IPS-18c (cell line): ENCODE measurements at regions not wholly inside any gene's neighbourhood (a gene's known extent, or its start where the extent isn't known, plus 50 kb on each side); places are given as distances from the start of the nearest gene placed in this dataset.

Experiments
- H3K4me3 ChIP-seq: 2 replicates; pipeline ENCODE4 v1.7.0; 2013; ENCODE audit warnings: low read depth, mild to moderate bottlenecking, low read length, moderate library complexity; ENCODE audit not compliant: insufficient read depth
- H3K9me3 ChIP-seq: one replicate; pipeline ENCODE4 v1.6.1; 2013; ENCODE audit warnings: mild to moderate bottlenecking, low read length, moderate library complexity; ENCODE audit not compliant: control insufficient read depth, insufficient read depth

DNA sequence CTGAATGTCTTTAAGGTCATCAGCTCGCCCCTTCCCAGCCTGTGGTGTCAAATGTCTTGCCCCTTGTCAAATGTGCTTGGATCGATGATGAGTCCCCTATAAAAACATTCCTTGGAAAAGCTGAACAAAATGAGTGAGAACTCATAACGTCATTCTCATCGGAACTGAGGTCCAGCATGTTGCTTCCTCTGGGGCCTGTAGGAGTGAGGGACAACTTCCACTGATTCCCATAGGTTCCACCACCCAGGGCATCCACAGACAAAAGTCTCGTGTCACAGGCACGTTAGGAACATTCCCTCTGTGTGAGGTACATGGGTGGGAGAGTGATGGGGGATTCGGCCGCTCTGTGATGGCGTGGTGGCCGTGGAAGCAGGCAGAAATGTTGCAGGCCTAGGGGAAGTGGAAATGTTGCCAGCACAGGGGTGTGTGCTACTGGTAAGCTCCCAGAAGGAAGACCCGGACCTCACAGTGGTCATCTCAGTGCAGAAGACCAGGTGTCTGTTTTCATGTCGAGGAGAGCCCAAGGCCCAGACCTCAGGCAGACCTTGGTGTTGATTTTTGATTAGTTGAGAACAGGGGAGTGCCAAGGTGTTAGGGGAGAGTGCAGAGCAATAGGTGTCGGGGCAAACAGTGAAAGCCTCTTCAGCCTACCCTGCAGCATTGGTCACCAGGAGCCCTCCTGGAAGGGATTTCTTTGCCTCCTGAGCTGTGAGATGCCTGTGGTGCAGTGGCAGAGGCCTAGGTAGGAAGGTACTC lies 96.8 kb downstream of the SNRPN start:
- Histone ChIP-seq H3K9me3 (peaks cover 29% of the 10 kb centered on the region), H3K4me3 (no peak overlapping the region)

DNA sequence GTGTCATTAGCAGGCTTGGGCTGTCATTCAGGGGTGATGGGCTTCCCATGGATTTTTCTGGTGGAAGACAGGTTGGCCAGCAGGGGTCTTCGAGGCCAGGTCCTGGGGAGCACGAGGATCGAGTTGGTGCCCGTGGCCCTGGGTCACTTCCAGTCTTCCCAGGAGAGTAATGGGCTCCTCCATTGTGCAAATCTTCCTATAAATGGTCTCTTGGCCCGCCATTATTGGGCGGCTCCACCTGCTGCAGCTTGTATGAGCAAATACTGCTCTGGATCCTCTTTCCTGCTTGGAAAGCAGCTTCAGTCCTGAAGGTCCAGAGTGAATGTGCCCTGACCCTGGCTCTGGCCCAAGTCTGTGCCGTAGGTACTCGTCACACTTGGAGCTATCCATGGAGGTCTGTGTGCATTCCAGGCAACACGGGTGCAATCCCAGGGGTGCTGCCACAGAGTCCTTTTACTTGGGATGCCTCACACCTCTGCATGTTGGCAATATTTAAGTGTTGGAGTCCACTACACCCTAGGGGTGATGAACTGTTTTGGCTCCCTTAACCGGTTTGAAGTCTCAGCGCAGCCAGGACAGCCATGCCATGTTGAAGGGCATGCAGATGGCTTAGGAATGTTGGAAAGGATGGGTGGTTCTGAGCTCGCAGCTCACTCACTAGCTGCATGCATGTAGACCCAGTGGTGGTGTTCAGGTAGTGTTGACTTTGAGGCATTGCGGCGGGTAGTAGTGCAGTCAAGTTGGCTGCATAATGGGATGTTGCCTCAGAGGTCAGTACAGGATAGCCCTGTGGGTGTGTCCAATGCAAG lies 97.6 kb downstream of the SNRPN start:
- peaks cover 34% of the 10 kb centered on the region for H3K9me3 ChIP-seq
- H3K4me3 ChIP-seq = no peak overlapping the region; the same call in 1 of the 2 replicates

DNA sequence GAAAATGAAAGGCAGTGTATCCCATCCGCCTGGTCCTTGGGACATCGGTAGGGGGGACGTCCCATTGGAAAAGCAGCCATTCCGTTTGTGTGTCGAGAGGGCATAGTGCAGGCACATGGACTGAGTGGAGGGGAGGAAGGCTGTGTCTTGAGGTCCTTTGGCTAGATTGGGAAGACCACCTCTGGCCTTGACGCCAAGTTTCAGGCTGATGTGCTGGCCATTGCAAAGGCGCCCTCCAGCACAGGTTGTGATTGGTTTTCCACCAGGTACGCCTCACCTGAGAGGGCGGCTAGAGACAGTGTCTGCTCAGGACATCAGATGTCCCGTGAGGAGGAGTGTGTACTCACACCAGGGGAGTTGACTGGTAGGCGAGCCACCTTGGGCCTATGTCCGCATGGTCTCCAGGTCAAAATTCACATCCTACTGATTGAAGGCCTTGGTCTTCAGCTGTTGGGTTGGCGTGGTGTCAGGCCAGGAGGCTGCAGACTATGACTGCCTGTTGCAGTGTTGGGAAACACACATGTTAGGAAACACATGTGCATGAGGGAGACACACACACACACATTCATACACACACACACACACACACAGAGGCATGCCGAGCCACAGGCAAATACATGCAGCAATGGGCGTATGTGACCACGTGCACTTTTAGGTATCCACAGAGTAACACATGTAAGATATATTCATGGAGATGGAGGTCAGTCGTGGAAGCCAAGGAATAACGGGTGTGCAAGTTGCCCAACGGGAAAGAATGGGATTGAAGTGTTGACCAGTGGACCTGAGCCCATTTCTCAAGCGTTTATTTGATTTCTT lies 98.4 kb downstream of the SNRPN start:
- Histone ChIP-seq H3K9me3 (peaks cover 38% of the 10 kb centered on the region), H3K4me3 (no peak overlapping the region)

DNA sequence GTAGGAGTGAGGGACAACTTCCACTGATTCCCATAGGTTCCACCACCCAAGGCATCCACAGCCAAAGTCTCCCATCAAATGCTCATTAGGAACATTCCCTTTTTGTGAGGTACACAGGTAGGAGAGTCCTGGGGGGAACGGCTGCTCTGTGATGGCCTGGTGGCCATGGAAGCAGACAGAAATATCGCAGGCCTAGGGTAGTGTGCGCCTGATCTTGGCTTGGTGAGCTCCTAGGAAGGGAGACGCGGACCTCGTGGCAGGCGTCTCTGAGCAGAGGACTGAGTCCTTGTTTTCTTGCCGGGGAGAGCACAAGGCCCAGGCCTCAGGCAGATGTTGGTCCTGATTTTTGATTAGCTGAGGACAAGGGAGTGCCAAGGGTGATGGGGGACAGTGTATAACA lies 99.5 kb downstream of the SNRPN start:
- Histone ChIP-seq H3K4me3 (no peak overlapping the region), H3K9me3 (peaks cover 47% of the 10 kb centered on the region)

DNA sequence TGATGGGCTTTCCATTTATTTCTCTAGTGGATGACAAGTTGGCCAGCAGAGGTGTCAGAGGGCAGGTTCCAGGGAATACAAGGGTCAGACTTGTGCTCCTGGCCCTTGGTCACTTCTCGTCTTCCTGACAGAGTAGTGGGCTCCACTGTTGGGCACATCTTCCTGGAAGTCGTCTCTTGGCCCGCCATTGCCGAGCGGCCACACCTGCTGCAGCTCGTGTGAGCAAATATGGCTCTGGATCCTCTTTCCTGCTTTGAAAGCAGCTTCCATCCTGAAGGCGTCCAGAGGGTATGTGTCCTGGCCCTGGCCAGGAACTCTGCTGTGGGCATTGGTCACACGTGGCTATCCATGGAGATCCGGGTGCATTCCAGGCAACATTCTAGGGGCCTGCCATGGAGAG lies 100.2 kb downstream of the SNRPN start:
- Histone ChIP-seq H3K9me3 (peaks cover 53% of the 10 kb centered on the region), H3K4me3 (no peak overlapping the region)

DNA sequence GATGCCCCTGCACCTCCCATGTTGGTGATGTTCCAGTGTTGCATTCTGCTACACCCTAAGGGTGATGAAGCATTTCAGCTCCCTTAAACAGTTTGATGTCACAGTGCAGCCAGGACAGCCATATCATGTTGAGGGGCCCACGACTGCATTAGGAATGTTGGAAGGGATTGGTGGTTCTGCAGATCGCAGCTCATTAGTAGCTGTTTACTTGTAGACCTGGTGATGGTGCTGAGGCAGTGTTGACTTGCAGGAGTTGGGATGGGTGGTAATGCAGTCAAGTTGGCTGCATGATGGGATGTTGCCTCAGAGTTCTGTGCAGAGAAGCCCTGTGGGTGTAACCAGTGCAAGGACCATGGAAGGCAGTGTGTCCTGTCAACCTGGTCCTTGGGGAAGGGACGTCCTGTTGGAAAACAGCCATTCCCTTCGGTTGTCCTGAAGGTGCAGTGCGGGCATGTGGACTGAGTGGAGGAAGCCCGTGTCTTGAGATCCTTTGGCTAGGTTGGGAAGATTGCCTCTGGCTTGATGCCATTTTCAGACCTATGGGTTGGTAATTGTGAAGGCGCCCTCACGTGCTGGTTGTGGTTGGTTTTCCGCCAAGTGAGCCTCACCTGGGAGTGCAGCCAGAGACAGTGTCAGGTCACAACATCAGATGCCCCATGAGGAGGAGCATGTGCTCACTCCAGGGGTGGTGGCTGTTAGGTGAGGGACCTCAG lies 100.7 kb downstream of the SNRPN start:
- peaks cover 51% of the 10 kb centered on the region for H3K9me3 ChIP-seq
- no peak overlapping the region for H3K4me3 ChIP-seq

DNA sequence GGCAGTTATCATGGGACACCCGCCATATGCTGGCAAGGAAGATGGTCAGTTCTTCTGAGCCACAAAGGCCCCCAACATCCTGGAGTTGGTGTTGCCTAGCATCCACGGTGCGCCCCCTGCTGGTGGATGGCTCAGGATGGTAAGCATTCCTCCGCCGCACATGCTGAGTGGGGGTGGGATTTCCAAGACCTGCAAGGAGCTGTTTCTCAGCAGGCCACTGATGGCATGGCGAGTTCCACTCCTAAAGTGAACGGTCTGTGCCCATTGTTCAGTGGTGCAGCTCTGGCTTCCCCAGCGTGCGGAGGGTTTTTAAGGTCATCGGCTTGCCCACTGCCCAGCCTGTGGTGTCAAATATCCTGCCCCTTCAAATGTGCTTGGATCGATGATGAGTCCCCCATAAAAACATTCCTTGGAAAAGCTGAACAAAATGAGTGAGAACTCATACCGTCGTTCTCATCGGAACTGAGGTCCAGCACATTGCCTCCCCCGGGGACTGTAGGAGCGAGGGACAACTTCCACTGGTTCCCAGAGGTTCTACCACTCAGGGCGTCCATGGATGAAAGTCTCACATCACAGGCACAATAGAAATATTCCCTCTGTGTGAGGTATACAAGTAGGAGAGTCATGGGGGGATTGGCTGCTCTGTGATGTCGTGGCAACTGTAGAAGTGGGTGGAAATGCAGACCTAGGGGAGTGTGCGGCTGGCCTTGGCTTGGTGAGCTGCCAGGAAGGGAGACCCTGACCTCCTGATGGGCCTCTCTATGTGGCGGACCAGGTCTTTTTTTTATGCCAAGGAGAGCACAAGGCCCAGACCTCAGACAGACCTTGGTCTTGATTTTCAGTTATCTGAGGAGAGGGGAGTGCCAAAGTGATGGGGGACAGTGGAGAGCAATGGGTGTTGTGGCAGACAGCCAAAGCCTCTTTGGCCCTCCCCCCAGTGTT lies 102.0 kb downstream of the SNRPN start:
- peaks cover 42% of the 10 kb centered on the region for H3K9me3 ChIP-seq
- H3K4me3 ChIP-seq = no peak overlapping the region

DNA sequence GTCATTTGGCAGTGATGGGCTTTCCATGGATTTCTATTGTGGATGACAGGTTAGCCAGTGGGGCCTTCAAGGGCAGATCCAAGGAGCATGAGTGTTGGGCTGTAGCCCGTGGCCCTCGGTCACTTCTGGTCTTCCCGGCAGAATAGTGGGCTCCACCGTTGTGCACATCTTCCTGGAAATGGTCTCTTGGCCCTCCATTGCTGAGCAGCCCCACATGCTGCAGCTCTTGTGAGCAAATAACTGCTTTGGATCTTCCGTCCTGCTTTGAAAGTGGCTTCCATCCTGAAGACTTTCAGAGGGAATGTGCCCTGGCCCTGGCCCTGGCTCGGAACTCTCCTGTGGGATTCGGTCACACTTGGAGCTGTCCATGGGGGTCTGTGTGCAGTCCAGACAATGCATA lies 102.8 kb downstream of the SNRPN start:
- Histone ChIP-seq H3K9me3 (peaks cover 38% of the 10 kb centered on the region), H3K4me3 (no peak overlapping the region)

DNA sequence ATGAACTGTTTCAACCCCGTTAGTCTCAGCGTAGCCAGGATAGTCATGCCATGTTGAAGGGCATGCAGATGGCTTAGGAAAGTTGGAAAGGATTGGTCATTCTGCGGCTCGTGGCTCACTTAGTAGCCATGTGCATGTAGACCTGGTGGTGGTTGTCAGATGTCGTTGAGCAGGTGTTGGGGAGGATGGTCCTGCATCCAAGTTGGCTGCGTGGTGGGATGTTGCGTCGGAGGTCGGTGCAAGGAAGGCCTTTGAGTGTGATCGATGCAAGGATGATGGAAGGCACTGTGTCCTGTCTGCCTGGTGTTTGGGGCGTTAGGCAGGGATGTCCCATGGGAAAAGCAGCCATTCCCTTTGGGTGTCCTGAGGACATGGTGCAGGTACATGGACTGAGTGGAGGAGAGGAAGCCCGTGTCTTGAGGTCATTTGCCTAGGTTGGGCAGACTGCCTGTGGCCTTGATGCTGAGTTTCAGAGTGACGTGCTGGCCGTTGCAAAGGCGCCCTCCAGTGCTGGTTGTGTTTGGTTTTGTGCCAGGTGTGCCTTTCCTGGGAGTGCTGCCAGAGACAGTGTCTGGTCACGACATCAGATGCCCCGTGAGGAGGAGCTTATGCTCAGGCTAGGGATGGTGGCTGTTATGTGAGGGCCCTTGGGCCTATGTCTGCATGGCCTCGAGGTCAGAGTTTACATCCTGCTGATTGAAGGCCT lies 103.4 kb downstream of the SNRPN start:
- peaks cover 43% of the 10 kb centered on the region for H3K9me3 ChIP-seq

DNA sequence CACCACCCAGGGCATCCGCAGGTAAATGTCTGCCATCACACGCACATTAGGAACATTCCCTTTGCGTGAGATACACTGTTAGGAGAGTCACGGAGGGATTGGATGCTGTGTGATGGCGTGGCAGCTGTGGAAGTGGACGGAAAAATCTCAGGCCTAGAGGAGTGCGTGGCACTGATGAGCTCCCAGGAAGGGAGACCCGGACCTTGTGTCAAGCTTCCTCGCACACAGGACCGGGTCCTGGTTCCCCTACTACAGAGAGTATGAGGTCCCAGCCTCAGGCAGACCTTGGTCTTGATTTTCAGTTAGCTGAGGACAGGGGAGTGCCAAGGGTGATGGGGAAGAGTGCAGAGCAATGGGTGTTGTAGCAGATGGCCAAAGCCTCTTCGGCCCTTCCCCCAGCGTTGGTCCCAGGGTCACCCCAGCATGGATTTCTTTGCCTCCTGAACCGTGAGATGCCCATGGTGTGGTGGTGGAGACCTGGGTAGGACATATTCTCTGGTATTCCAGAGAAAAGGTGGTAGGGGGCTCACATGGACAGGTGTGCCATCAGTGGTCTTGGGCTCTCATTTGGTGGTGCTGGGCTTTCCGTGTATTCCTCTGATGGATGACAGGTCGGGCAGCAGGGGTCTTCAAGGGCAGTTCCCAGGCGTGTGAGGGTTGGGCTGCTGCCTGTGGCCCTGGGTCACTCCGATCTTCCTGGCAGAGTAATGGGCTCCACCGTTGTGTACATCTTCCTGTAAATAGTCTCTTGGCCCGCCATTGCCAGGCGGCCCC lies 105.1 kb downstream of the SNRPN start:
- Histone ChIP-seq H3K4me3 (no peak overlapping the region), H3K9me3 (peaks cover 54% of the 10 kb centered on the region)

More for the DNA sequence above, 103.4 kb downstream of the SNRPN start:
- no peak overlapping the region for H3K4me3 ChIP-seq

DNA sequence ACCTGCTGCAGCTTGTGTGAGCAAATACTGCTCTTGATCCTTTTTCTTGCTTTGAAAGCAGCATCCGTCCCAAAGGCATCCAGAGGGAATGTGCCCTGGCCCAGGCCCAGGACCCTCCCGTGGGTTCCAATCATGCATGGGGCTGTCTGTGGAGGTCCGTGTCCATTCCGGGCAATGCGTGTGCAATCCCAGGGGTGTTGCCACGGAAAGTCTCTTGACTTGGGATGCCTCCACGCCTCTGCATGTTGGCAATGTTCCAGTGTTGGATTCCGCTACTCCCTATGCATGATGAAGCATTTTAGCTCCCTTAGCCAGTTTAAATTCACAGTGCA lies 105.7 kb downstream of the SNRPN start:
- H3K9me3 ChIP-seq = peaks cover 57% of the 10 kb centered on the region
- no peak overlapping the region for H3K4me3 ChIP-seq

DNA sequence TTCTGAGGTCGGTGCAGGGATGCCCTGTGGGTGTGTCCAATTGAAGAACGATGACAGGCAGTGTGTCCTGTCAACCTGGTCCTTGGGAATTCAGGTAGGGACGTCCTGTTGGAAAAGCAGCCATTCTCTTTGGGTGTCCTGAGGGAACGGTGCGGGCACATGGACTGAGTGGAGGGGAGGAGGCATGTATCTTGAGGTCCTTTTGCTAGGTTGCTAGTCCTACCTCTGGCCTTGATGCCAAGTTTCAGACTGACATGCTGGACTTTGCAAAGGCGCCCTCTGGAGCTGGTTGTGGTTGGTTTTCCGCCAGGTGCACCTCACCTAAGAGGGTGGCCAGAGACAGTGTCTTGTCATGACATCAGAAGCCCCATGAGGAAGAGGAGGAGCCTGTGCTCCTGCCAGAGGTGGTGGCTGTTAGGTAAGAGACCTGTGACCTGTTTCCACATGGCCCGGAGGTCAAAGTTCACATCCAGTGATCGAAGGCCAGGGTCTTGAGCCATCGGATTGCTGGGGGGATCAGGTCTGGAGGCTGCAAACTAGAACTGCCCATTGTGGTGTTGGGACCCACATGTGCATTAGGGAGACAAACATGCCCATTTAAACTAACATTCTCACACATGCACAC lies 106.3 kb downstream of the SNRPN start:
- peaks cover 57% of the 10 kb centered on the region for H3K9me3 ChIP-seq
- no peak overlapping the region for H3K4me3 ChIP-seq

DNA sequence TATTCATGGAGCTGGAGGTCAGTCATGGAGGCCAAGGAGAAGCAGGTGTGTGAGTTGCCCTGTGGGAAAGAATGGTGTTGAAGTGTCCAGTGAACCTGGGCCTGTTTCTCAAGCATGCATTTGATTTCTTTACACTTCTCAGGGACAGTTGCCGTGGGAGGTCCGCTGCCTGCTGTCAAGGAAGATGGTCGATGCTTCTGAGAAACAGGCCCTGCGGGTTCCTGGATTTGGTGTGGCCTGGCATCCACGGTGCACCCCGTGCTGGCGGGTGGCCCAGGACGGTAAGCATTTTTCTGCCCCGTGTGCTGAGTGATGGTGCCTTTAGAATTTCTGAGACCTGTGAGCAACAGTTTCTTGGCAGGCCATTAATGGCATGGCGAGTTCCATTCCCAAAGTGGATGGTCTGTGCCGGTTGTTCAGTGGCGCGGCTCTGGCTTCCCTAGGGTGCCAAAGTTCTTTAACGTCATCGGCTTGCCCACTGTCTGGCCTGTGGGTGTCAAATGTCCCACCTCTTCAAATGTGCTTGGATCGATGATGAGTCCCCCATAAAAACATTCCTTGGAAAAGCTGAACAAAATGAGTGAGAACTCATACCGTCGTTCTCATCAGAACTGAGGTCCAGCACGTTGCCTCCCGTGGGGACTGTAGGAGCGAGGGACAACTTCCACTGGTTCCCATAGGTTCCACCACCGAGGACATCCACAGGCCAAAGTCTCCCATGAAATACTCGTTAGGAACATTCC lies 107.2 kb downstream of the SNRPN start:
- H3K4me3 ChIP-seq = no peak overlapping the region
- peaks cover 55% of the 10 kb centered on the region for H3K9me3 ChIP-seq
